VCaP (cell line): ENCODE measurements at regions not wholly inside any gene's neighbourhood (a gene's known extent, or its start where the extent isn't known, plus 50 kb on each side); places are given as distances from the start of the nearest gene placed in this dataset.

Experiments used
- H3K27ac ChIP-seq: fragments of 450-650 bp; 2 replicates; pipeline ENCODE4 v1.5.1; 2017
- TF ChIP-seq, protein P1 (sequence below): fragments of 450-650 bp; conservative IDR thresholded peaks from 2 replicates; pipeline ENCODE4 v1.5.1; 2017; ENCODE audit warnings: mild to moderate bottlenecking, moderate library complexity

DNA sequence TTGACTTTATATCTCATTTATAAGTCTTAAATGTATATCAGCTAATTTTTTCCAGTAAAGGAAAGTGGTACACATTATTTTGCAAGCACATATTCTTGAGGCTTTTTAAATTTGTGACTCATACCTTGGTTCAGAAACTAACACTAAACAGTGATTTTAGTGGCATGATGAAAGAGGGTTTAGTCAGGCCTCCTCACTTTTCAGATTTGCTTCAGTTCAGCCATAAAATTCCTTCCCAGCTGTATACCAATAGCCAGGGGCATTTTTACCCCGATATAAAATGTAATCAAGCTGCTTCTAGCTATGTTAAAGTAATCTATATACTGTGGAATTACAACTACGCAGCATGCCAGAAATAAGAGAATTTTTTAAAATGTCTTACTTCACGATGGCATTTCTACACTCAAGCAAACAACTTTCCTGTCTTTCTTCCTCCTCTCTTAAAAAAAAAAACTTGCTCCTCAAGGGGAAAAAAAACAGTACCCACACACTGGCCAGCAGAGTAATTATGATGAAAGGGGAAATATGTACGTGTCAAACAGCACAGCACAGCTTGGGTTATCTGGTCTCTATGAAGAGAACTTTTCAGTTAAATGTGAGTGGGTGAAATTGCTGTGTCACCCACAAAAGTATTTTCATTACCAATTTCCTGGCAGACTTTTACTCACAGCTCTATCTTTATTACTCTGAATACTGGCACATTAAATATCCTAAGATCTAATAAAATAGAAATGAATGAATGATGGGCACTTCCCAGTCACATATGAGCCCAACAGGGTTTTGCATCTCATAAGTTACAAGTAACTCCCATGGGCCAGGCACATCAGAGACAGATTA, 244.8 kb upstream of the TENT5A start:
- TF ChIP-seq, protein P1, sequence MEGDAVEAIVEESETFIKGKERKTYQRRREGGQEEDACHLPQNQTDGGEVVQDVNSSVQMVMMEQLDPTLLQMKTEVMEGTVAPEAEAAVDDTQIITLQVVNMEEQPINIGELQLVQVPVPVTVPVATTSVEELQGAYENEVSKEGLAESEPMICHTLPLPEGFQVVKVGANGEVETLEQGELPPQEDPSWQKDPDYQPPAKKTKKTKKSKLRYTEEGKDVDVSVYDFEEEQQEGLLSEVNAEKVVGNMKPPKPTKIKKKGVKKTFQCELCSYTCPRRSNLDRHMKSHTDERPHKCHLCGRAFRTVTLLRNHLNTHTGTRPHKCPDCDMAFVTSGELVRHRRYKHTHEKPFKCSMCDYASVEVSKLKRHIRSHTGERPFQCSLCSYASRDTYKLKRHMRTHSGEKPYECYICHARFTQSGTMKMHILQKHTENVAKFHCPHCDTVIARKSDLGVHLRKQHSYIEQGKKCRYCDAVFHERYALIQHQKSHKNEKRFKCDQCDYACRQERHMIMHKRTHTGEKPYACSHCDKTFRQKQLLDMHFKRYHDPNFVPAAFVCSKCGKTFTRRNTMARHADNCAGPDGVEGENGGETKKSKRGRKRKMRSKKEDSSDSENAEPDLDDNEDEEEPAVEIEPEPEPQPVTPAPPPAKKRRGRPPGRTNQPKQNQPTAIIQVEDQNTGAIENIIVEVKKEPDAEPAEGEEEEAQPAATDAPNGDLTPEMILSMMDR, result no peak
- no peak overlapping the region for H3K27ac ChIP-seq

DNA sequence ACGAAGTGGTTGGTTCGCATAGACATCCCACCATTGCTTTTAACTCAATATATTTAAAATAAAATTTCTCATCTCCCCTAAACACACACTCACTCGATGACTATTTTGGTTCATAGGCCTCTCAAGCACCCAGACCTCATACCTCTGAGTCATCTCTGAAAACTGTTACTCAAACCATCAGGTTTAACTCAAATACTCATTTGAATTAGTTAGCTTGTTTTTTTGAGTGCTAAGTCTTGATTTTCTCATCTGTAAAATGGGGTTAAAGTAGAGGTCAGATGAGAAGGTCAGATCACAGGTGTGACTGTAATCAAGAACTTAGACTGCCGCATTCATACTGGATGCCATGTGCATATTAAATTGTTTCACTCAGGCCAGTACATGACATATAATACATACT, 243.9 kb upstream of the TENT5A start:
- TF ChIP-seq, protein P1, result no peak
- no peak overlapping the region for H3K27ac ChIP-seq

DNA sequence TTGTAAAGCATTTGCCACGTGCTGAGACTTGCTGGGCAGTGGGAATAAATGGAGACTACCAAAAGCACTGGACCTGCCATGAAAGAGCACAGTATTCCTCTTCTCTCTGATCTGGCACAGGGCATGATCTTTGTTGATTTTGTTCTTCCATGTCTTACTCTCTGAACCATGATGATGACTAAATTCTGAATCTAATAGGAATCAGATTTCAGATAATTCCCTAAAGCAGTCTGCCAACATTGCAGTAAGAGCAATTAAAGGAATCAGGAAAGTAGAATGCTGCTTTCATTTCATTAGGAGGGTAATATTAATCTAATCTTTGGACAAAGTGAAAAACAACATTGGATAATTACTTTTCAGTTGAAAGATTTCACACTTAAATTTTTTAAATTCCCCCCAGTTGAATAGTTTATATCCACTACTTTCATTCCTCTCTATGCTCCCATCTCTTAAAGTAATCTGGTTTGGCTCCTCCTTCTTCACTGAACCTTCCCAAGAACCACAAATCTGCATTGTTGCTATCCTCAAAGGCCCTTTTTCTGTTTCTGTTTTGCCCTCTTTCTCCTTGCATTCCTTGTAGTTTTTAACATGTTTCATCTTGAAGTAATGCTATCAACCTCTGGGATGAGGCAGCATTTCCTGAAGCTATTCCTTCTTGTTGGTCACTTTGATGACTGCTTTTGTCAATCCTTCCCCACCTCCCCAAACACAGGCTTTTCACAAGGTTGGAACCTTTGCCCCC, 243.2 kb upstream of the TENT5A start:
- TF ChIP-seq, protein P1, result no peak
- no peak overlapping the region for H3K27ac ChIP-seq

DNA sequence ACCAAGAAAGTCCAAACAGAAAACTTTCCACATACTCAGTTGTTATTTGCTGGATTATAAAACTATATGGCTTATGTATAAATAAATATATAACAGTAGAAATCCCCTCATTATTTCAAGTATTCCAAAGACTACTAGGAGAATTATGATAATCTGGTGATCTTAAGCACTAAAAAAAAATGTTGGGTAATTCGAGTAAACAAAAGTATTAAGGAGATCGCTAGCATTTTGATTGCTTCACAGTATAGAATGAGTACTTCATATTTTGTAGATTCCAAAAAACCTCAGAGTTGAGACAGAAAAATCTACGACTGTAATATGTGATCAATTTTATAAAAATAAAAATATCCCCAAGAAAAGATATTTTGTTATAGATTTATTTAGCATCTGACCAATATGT, 236.4 kb upstream of the TENT5A start:
- TF ChIP-seq, protein P1, result no peak
- H3K27ac ChIP-seq, result no peak overlapping the region

DNA sequence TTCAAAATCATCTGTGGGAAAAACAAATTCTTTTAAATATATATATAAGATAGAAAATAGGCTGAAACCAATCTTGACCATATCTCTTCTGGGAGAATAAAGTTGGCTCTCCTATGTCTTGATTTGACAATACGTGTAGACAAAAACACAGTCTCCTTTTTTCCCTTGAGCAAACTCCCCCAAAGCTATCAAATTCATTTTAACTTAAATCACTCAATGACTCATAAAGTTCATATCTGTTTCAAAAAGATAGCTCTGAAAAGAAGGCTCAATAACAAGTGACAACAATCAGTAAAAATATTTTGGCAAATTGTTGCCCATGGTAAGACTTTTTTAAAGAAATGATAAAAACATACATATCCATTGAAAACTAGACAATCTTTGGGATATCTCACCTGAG, 236.0 kb upstream of the TENT5A start:
- H3K27ac ChIP-seq, result no peak overlapping the region
- TF ChIP-seq, protein P1, result no peak

DNA sequence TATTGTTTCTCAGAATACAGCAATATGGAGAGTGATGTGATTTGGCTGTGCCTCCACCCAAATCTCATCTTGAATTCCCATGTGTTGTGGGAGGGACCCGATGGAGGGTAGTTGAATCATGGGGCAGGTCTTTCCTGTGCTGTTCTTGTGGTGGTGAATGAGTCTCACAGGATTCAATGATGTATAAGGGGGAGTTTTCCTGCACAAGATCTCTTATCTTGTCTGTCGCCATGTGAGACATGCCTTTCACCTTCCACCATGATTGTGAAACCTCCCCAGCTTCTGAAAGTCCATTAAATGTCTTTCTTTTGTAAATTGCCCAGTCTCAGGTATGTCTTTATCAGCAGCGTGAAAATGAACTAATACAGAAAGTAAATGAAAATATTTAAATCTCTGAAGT, 234.8 kb upstream of the TENT5A start:
- H3K27ac ChIP-seq, result no peak overlapping the region
- TF ChIP-seq, protein P1, result no peak

DNA sequence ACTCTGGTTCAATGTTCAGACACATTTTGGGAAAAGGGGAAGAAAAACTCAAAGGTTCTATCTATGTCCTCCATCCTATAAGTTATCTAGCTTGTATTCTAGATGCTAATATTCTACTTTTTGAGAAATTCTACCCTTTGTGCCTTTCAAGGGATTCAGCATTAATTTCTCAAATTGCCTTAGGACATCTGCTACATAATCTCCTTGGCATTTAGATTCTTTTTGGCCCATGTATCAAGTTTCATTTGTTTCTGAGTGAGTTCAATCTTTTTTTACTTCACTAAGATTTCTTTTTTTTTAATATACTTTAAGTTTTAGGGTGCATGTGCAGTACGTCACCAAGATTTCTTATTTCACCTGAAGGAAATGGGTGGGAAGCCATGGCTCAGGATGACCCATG, 232.7 kb upstream of the TENT5A start:
- TF ChIP-seq, protein P1, result no peak
- H3K27ac ChIP-seq, result no peak overlapping the region
